GM23338 (cell line): ENCODE measurements at regions not wholly inside any gene's neighbourhood (a gene's known extent, or its start where the extent isn't known, plus 50 kb on each side); places are given as distances from the start of the nearest gene placed in this dataset.

Experiments used
- CREB1 ChIP-seq: fragments of 250-450 bp; sonication (Bioruptor Pico); IDR thresholded peaks from 2 replicates; pipeline ENCODE4 v1.5.0; 2020; ENCODE audit warnings: low read depth, mild to moderate bottlenecking, moderate library complexity
- EZH2 ChIP-seq: fragments of 200-600 bp; sonication (generic); IDR thresholded peaks from one replicate; pipeline ENCODE4 v1.8.0; 2017; ENCODE audit warnings: antibody characterized with exemption, mild to moderate bottlenecking, low read depth; ENCODE audit not compliant: unreplicated experiment
- POLR2AphosphoS5 ChIP-seq: IDR thresholded peaks from 2 replicates; pipeline ENCODE4 v1.6.1; 2016; ENCODE audit warnings: antibody characterized with exemption, low read depth
- TF ChIP-seq, protein P1 (sequence below), 2 experiments: fragments of 200-600 bp in 1 of 2; sonication (generic) in 1 of 2; conservative IDR thresholded peaks; 2 replicates each; pipeline versions ENCODE4 v1.5.1 to v1.6.1; 2016 to 2017; ENCODE audit warnings: antibody characterized with exemption in 2 of 2, low read depth in 2 of 2, mild to moderate bottlenecking in 2 of 2, moderate library complexity in 1 of 2
- TF ChIP-seq, protein P2 (sequence below): IDR thresholded peaks from one replicate; pipeline ENCODE4 v1.6.1; 2018; ENCODE audit warnings: antibody characterized with exemption; ENCODE audit not compliant: unreplicated experiment

DNA sequence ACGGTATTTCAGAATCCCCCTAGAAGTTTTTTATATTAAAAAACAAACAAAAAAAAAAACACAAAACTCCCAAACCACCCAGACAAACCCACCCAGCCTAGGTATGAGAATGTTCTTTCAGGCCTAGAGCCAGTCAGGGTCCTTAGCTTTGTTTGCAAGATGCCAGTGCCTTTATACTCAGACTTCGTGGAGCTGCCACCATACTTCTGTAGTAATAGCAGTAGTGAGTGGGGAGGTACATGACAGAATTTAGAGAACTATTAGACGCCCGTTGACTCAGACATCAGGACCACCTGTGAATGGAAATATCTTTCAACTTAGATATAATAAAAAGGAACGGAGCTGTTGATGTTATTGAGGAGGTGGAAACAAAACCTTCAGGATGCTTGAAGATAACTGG, 138.2 kb upstream of the MKLN1 start:
- TF ChIP-seq, protein P1, sequence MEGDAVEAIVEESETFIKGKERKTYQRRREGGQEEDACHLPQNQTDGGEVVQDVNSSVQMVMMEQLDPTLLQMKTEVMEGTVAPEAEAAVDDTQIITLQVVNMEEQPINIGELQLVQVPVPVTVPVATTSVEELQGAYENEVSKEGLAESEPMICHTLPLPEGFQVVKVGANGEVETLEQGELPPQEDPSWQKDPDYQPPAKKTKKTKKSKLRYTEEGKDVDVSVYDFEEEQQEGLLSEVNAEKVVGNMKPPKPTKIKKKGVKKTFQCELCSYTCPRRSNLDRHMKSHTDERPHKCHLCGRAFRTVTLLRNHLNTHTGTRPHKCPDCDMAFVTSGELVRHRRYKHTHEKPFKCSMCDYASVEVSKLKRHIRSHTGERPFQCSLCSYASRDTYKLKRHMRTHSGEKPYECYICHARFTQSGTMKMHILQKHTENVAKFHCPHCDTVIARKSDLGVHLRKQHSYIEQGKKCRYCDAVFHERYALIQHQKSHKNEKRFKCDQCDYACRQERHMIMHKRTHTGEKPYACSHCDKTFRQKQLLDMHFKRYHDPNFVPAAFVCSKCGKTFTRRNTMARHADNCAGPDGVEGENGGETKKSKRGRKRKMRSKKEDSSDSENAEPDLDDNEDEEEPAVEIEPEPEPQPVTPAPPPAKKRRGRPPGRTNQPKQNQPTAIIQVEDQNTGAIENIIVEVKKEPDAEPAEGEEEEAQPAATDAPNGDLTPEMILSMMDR (conservative IDR thresholded peaks at IDR 0.05; ENCODE audit: low read depth in 2 of 2): no peak
- TF ChIP-seq EZH2 (no peak), CREB1 (CRISPR knock-in tag) (no peak), POLR2AphosphoS5 (no peak)
- TF ChIP-seq, protein P2, sequence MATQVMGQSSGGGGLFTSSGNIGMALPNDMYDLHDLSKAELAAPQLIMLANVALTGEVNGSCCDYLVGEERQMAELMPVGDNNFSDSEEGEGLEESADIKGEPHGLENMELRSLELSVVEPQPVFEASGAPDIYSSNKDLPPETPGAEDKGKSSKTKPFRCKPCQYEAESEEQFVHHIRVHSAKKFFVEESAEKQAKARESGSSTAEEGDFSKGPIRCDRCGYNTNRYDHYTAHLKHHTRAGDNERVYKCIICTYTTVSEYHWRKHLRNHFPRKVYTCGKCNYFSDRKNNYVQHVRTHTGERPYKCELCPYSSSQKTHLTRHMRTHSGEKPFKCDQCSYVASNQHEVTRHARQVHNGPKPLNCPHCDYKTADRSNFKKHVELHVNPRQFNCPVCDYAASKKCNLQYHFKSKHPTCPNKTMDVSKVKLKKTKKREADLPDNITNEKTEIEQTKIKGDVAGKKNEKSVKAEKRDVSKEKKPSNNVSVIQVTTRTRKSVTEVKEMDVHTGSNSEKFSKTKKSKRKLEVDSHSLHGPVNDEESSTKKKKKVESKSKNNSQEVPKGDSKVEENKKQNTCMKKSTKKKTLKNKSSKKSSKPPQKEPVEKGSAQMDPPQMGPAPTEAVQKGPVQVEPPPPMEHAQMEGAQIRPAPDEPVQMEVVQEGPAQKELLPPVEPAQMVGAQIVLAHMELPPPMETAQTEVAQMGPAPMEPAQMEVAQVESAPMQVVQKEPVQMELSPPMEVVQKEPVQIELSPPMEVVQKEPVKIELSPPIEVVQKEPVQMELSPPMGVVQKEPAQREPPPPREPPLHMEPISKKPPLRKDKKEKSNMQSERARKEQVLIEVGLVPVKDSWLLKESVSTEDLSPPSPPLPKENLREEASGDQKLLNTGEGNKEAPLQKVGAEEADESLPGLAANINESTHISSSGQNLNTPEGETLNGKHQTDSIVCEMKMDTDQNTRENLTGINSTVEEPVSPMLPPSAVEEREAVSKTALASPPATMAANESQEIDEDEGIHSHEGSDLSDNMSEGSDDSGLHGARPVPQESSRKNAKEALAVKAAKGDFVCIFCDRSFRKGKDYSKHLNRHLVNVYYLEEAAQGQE: no peak
